ENCODE measurements at regions not wholly inside any gene's neighbourhood (a gene's known extent, or its start where the extent isn't known, plus 50 kb on each side); places are given as distances from the start of the nearest gene placed in this dataset.

DNA sequence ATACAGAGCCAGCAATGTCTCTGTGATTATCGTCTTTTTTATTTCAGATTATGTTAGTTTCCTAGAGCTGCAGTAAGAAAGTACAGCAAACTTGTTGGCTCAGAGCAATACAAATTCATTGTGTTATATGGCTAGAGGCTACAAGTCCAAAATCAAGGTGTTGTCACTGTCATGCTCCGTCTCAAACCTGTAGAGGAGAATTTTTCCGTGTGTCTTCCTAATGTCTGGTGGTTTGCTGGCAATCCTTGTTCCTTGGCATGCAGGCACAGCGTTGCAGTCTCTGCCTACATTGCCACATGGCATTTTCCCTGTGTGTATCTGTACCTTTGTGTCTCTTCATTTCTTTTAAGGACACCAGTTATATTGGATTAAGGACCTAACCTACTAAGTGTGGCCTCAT, 244.4 kb downstream of the LRRIQ3 start:
- no peak for DNase-seq
- ATAC-seq = no peak

DNA sequence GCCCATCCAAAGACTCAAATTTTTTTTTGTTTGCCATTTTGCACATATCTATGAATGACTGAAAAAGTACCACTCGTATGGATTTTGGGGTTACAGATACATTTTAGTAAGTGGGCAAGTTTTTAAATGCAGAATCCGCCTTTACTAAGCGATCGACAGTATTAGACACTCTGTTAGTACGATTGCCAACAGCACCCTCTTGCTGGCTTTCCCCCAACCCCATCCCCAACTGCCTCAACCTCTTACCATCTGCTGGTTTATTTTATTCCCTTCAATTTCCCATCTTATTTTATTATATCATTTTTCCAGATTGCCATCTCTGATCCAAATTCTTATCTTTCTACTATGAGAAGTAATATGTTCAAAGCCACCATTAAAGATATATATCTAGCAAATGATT, 244.8 kb downstream of the LRRIQ3 start:
- DNase-seq (no peak), ATAC-seq (no peak)

DNA sequence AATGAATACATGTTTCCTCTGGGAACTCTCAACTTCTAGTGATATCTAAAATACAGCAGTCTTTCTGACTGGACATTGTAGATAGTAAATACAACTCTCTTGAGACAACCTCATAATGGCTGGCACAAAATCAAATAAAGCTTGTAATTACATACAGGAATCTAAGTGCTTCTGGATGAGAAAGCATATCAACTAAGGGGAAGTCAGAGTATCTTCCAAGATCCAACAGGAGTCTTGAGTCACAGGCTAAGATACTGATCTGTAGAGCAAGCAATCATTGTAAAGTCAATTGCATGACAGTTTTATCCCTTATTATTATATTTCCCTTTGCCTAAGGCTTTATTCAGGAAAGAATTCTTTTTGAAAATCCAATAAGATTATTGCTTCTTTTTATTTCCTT, 249.9 kb downstream of the LRRIQ3 start:
- ATAC-seq (no peak), DNase-seq (no peak)

DNA sequence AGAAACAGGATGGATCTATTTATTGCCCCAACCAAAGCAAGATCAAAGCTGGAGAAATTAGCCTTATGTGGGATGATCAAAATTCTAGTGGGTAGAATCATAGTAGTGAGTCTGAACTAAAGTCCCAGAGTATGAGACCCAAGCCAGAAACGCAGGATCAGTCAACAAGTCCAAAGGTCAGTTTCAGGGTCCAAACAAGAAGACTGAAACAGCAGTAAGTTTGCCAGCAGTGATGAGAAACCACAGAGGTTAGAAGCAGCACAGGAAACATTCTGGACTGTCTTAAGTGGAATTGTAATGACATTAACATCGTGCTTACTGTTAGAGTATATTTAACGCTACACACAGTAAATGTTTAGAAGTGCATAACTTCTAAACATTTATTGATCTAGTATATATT, 251.0 kb downstream of the LRRIQ3 start:
- ATAC-seq (no peak), DNase-seq (no peak)

DNA sequence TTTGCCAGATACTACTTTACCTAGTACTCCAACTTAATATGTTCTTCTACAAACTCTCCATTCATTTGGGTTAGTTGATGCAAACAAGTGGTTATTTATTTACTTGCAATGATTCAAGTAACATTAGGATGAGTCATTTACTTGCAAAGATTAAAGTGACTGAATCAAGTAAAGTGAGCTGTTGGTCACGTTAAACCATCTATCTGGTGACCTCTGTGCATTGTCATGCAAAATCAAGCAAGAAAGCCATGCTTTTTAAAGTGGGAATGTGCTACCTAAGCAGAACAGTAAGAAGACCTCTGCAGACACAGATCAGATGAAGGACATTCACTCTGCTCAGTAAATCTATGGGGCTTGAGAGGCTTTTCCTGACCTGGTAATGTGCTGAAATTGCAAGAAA, 254.7 kb downstream of the LRRIQ3 start:
- no peak for ATAC-seq

DNA sequence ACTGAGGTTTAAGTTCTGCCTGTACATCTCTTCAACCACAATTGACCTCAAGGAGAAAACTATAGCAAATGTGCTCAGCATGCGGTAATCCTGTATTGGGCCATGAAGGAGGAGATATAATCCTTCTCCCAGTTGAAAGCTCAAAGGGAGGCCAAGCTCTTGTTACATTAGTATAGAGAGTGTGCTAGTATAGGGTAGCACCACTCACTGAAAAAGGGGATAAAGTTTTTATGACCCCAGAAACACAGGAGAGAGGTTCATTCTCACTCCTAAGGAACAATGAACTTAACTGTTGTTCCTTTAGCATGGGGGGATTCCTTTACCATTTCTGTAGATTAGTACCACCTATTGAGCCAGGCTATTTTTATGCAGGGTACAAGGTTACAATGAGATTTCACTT, 267.7 kb downstream of the LRRIQ3 start:
- ATAC-seq (no peak), DNase-seq (no peak)

More for the DNA sequence above, 254.7 kb downstream of the LRRIQ3 start:
- DNase-seq = no peak

DNA sequence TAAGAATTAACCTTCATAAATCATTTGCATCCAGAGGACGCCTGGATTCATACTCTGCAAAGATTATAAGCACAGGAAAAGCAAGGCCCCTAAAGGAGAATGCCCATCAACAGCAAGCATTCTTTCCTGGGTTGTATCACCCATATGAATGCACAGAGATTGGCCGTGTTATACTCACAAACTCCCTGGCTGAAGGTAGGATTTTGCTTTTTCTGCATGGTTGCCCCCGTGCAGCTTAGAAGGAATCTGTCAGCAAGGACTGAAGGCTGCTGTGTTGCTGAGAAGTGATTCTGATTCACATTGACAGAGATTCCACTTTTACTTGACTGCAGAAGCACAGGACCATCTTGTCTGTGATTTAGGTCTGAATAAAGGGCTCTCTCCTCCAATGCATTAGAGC, 283.0 kb downstream of the LRRIQ3 start:
- ATAC-seq = no peak
- no peak for DNase-seq

- ATAC-seq (no peak), DNase-seq (no peak)
Measured at GRCh38 chr1:73913025-73913424, 285.0 kb downstream of the LRRIQ3 start.

GRCh38 chr1:73911849-73912248, 286.1 kb downstream of the LRRIQ3 start:
- ATAC-seq (no peak), DNase-seq (no peak)

DNA sequence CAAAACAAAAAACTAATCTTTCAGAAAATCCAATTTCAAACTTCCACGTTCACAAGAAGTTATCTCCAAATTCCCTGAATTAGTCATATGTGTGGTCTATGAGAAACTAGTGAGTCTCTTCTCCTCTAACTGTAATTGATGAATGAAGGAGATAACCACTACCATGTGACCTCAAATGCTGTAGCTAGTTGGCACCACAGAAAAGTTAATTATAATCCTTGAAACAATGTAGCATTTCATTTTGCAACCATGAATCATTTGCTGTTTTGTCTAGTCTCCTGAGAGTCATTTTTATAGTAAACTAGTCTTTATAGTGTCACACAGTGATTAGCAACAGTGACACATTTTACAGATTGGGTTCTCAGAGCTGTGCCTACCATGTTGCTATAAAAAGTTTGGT, 287.5 kb downstream of the LRRIQ3 start:
- DNase-seq (no peak), ATAC-seq (no peak)

DNA sequence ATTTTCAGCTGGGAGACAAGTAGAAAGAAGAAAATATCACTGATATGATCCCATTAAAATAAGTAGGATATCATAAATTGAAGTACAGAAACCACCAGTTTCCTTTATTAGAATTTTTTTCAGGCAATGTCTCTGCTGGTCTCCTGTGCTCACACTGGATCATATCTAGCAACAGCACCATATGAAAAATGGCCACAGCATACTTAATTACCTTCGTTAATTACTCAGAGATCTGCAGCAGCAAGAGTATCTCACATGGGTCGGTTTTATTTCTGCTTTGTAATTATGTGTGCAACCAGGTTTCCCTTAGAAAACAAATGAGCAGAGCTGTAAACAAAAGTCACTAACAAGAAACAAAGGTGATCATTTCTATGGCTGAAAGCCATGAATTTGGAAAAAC, 287.9 kb downstream of the LRRIQ3 start:
- no peak for ATAC-seq
- DNase-seq = no peak

DNA sequence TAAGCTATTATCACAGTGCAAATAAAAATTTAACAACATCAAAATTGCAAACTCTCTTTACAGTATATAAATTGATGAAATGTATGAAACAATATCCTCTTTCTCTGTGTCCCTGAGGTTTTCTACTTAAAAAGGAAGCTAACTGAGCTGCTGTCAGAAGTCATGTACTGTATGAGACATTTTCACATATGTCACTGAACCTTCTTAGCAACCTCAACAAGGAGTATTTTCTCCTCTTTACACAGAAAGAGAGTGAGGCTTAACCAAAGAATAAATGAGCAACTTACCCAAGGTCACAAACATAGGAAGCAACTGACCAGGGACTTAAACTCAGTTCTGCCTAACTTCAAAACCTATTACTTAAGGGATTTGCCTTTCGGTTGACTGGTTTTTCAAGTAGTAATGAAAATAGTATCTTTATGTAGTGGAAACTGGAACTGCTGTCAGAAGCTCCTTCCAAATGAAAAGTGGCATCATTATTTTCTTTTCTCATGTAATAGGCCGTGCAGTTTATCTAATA, 288.9 kb downstream of the LRRIQ3 start:
- ATAC-seq = no peak
- no peak for DNase-seq

GRCh38 chr1:73907051-73907450, 290.9 kb downstream of the LRRIQ3 start:
- ATAC-seq = no peak
- DNase-seq = no peak

GRCh38 chr1:73903092-73903491, 294.9 kb downstream of the LRRIQ3 start:
- DNase-seq = no peak
- ATAC-seq = no peak

GRCh38 chr1:73901738-73902137, 296.2 kb downstream of the LRRIQ3 start:
- DNase-seq (no peak), ATAC-seq (no peak)

DNA sequence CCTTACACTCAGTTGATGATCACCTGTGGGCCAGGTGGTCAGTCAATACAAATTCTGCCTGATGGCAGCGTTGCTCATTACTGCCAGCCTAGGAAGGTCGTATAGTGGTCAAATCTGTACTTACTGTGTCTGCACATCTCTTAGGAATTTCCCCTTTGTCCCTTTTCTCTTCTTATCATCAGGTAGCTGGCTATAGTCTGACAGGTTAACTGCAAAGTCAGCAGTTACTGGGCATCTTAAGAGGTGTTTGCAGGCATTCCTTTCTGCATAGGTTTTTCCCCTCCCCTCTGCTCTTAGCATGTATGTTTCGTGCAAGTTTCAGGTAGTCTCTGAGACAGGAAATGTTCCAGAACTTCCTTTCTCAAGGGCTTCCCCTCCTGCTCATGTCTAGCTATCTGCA, 298.7 kb downstream of the LRRIQ3 start:
- ATAC-seq = no peak
- no peak for DNase-seq

DNA sequence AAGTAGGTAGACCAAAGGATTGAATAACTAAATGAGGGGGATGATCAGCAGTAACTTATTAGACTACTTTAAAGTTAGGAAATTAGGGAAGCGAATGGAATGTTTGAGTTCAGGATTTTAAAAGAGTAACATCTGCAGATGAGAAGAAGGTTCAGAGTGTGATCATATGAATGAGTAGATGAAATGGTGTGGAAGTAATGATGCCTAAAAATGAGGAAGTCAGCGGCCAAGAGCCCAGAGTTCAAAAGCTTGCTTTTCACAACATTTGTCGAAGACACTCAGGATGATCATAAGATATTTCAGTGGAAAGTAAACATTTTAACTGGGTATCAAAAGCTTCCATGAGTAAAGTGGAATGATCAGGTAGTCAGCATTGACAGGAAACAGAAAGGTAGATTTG, 299.4 kb downstream of the LRRIQ3 start:
- DNase-seq (no peak), ATAC-seq (no peak)

- DNase-seq (no peak), ATAC-seq (no peak)
Measured at GRCh38 chr1:73887412-73887811, 310.6 kb downstream of the LRRIQ3 start.

DNA sequence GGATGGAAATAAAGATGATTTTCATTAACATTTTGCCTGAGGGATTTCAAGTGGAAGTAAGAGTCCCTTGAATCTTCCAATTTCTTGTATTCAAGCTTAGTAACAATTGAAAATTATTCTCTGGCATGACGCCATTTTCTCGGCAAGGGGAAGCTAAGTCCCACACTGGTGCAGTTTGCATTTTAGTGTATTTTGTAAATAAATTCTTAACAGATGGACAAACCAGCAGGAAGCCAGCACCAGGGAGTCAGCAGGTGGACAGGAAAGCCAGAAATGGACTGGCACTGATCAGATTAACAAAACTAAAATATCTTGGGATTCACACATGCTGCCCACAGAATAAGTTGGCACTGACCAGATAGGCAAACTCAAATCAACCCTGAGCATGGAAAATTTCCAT, 311.3 kb downstream of the LRRIQ3 start:
- ATAC-seq = no peak
- DNase-seq = no peak

- ATAC-seq (no peak), DNase-seq (no peak)
Measured at GRCh38 chr1:73874806-73875205, 323.2 kb downstream of the LRRIQ3 start.

DNA sequence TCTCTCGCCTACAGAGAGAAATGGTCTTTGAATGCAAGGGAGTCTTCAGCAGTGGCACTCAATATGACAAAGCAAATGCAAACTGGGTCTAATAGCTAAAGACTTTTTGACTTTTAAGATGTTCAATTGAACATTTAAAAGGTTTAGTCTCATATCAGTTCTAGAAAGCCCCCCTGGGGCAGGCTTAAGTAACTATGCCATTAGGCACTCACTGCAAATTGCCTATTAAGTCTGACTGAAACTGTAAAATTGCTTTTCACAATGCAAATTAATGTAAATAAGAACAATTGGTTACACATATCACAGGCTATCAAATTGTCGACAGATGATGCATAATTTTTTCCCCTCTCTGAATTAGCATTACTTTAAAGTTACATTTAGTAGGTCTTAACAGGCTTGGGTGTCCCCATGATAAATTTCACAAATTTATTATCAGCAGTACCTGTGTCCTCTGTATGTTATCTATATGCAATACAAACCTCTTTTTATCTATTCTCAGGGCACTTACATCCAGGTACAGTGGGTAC, 329.1 kb downstream of the LRRIQ3 start:
- no peak for DNase-seq
- ATAC-seq = no peak

DNA sequence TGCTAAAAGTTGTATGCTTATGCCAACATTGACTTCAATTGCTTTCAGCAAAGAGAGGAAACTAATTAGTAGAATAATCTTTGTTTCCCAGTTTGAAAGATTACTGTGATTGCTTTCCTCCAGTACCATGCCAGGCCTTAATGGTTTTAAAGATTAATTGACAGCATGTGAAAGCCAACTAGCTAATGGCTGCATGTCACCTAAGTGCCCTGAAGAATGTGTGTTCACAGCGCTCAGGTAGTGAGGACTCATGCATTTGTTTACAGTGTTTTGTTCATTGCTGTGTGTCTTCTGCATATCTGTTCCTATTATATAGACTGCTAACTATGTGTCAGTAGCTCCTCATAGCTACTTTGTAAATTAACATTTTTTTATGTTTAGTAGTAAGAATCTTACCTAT, 335.6 kb downstream of the LRRIQ3 start:
- ATAC-seq = no peak

GRCh38 chr1:73860421-73860950, 337.5 kb downstream of the LRRIQ3 start:
- ATAC-seq = no peak
- no peak for DNase-seq

More for the DNA sequence above, 335.6 kb downstream of the LRRIQ3 start:
- DNase-seq = no peak

- no peak for ATAC-seq
Measured at GRCh38 chr1:73859227-73859626, 338.7 kb downstream of the LRRIQ3 start.

GRCh38 chr1:73854527-73854926, 343.4 kb downstream of the LRRIQ3 start:
- DNase-seq (no peak), ATAC-seq (no peak)

More at GRCh38 chr1:73859227-73859626, 338.7 kb downstream of the LRRIQ3 start:
- no peak for DNase-seq

Data from stimulated activated naive CD8-positive, alpha-beta T cell treated with anti-CD3 and anti-CD28 coated beads, Interleukin-15, Interleukin-2, amounts not matched to agents 100 U/mL and 50 U/mL, for 24 hours (primary cell).